HG03103 (cell line): ENCODE measurements at regions not wholly inside any gene's neighbourhood (a gene's known extent, or its start where the extent isn't known, plus 50 kb on each side); places are given as distances from the start of the nearest gene placed in this dataset.

Source experiments
- ATAC-seq: cut with Tn5 transposase; IDR thresholded peaks from one replicate; pipeline ENCODE4 v1.9.1; 2021; ENCODE audit warnings: low read depth; ENCODE audit not compliant: unreplicated experiment

DNA sequence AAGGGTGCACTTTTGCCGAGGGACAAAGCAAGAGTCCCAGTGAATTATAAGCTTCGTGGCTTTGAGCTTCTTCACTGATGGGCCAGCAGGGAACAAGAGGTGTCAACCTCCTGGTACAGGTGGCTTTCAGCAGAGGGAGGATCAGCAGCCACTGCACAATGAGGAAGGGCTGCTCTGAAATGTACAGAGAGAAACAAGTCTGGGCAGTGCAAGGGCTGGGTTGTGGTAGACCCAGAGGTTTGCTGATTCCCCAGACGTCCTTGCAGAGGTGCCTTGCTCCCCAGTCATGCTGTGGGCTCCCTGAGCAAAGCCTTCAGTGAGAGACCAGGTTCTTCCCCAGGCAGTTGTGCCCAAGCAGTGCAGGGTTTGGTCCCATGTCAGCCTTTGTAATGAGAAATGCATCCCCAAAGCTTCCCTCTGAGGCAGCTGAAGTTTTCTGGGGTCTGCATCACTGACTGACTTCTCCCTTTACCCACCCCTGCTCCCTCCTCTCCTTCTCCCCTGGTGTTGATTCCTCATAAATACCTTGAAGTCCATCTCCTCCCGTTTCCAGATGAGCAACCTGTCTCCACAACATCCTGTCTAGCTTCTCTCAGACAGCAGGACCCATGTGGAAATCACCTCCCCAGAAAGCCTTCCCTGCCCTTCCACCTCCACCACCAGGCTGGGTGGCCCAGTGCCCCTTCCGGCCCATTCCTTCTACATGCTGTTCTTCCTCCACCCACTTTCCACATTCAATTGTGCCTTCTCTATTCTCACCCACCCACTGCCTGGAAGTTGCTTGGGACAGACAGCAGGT lies 599.6 kb upstream of the ADAMTS16 start:
- ATAC-seq: no peak

- ATAC-seq: no peak
Measured at GRCh38 chr5:4541334-4541733, 598.8 kb upstream of the ADAMTS16 start.

GRCh38 chr5:4542145-4542778 lies 597.9 kb upstream of the ADAMTS16 start:
- ATAC-seq: no peak

DNA sequence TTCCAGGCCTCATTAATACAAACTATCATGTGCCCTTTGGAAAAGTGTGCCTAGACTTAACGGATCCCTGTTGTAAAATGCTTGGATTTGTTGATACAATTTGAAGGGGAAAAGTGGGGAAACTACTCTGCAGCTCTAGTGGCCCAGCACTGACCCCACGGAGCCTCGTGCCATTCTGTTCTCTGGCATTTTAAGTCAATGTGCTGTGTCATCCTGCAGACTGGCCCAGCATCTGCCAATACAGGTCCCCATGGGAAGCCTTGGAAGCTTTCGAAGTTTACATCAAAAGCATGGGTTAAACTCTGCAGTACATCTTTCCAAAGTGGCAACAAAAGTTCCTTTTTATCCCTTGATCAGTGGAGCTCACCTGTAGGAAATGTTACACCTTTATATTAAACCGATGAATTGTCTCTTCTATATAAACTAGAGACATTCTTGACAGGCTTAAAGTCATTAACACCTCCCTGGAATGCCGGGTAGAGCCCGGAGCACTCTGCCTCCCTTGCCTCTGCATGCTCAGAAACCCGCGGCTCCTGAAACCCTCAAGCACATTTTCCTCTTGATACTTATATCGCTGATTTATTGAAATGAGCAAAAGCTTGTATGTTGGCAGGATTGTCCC lies 596.0 kb upstream of the ADAMTS16 start:
- no peak for ATAC-seq

DNA sequence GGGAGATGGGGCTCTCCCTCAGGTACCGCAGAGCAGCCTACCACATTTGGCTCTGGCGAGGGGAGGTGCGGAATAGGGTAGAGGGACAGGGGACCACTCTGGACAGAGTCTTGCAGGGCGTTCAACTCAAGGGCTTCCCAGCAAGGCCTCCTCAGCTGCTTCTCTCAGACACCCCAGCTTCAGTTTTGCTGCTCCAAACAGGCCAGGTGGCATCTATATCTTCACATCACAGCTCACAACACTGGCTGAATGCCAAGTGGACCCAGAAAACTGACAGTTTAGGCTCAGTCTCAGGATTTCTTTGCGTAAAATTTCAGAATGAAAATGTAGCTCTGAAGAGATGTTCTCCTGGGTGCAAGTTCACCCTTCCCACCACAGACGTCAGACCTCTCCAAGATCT lies 592.6 kb upstream of the ADAMTS16 start:
- no peak for ATAC-seq

DNA sequence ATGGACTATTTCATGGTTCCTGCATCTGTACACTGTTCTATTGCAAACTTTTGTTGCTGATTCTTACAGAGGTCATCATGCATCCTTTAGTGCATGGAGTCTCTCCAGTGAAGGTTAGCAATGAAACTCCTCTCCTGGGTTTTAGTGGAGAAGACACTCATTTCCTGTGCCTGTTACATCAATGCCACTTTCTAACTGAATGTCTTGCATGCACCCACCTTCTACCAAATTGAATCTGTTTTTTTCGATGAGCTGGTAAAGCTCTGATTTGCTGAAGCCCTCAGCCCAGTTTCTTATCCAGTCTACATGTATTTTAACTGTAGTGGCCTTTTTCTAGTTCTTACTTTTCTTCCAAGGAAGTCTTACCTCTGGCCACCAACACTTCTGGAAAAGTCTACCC lies 591.8 kb upstream of the ADAMTS16 start:
- no peak for ATAC-seq

GRCh38 chr5:4549351-4549750 lies 590.8 kb upstream of the ADAMTS16 start:
- no peak for ATAC-seq

DNA sequence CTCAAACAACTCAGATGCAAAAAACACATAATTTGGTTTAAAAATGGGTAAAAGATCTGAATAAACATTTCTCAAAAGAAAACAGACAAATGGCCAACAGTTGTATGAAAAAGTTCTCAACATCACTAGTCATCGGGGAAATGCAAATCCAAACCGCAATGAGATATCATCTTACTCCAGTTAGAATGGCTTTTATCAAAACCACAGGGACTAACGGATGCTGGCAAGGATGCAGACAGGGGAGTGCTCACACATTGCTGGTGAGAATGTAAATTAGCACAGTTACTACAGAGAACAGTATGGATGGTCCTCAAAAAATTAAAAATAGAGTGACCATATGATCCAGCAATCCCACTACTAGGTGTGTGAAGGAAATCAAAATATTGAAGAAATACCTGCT lies 589.1 kb upstream of the ADAMTS16 start:
- no peak for ATAC-seq

DNA sequence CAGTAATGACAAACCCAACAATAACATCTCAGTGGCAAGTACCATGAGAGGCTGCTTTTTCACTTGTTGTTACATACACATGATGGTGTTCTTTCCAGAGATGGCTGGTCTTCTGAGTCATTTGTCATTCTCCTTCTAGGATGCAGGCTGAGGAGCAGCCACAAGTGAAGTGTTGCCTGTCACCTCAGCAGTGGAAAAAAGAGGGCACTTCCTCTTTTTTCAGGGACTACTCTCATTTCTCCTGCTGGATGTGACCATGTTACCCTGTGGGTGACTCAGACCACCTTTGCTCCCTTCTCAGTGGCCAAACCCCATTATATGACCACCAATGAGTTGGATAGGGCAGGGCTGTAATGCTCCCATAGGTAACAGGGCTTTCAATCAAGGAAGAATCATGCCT lies 587.0 kb upstream of the ADAMTS16 start:
- ATAC-seq: no peak

GRCh38 chr5:4553978-4554377 lies 586.2 kb upstream of the ADAMTS16 start:
- no peak for ATAC-seq

GRCh38 chr5:4555725-4556285 lies 584.3 kb upstream of the ADAMTS16 start:
- no peak for ATAC-seq

DNA sequence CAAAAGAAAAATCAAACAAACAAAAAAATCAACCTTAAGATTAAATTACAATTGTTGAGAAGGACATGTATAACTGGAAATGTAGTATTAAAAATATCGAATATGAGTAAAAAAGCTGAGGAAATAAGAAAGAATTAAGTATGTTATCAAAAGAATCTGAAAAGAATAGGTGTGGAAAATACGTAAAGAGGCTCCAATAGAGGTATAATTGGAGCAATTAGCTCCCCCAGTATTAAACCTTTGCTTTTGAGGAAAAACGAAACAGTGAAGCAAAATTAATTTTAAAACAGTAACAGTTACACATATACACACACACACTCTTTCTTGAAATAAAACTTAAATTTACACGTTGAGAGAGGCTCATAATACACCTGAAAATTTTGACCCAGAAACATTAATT lies 578.7 kb upstream of the ADAMTS16 start:
- no peak for ATAC-seq

DNA sequence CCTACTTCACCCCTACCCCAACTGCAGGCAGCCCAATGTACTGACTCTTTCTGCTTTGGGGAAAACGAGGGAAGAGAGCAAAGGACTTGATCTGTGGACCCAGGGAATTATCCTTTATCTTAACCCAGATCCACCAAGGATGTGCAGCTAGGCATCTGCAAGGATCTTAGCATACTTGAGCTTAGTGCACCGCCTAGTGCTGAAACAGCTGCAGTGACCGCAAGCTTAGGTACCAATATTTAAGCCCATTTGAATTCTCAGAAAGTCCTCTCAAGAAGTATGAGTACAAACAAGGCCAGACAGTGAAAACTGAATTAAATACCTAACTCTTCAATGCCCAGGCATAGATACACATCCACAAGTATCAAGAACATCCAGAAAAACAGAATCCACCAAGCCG lies 576.7 kb upstream of the ADAMTS16 start:
- ATAC-seq: no peak

GRCh38 chr5:4570047-4570995 lies 569.8 kb upstream of the ADAMTS16 start:
- no peak for ATAC-seq

DNA sequence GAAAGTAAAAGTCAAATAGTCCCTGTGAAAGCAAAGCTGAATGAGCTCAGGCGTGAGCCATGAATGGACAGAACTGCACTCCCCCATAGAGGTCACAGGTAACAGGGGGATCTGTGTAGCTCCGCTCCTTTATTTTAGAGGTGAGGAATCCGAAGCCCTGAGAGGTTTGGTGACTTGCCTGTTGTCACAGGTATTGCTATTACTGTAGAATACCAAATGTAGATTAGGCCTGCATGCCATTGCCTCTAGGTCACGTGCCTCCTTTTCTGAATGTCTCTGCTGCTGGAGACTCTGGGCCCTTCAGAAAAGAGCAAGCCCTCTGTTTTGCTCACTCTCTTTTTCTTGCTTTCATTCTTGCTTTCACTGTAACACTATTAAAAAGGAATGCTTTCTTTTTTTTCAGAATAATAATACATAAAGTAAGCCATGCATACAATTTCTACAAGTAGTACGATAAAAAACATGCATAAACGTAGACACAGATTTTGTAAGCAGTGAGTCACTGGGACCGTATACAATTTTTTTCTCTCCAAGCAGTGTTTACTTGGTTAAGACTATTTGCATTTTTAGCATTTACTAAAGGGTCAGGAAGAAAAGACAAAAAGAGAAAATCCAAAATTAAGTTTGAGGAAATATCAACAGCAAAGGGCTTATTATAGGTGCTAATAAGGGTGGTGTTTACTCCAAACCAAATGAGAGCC lies 568.7 kb upstream of the ADAMTS16 start:
- ATAC-seq: no peak

GRCh38 chr5:4572311-4573100 lies 567.6 kb upstream of the ADAMTS16 start:
- ATAC-seq: no peak

- ATAC-seq: no peak
Measured at GRCh38 chr5:4575608-4576007, 564.5 kb upstream of the ADAMTS16 start.

DNA sequence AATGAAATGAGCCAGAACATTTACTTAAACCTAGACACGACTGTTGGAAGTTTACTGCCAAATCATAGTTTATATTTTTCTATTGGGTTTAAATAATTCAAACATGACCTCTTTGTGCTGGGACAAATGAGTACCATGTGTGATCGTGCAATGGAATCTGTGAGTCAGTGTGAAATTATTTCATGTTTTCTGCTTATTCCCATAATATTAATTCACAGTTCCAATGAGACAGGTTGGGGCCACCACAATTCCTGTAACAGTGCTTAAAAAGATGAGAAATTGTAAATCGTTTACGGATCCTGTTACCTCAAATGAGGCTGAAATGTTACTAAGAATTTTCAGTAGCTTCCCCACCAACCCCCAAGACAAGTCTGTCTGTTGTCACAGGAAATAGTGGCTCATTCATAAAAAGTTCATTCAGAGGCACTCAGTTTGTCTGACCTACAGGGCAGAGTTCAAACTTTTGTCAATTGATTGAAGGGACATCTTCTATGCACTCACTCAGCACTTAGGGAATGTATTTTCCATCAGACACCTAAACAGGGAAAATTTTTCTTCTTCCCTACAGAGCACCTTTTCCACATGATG lies 563.9 kb upstream of the ADAMTS16 start:
- ATAC-seq: no peak

GRCh38 chr5:4576908-4577307 lies 563.2 kb upstream of the ADAMTS16 start:
- no peak for ATAC-seq
